ENCODE measurements at regions not wholly inside any gene's neighbourhood (a gene's known extent, or its start where the extent isn't known, plus 50 kb on each side); places are given as distances from the start of the nearest gene placed in this dataset.
"Not testable (repeated sequence)": the region's sequence is repeated elsewhere in the genome, so short reads cannot be mapped to it uniquely, and the experiment has no call there.

- DNase-seq (ENCODE audit: low read depth): no peak
Measured at GRCh38 chr12:83276904-83277303, 590.2 kb downstream of the TMTC2 start.

- DNase-seq (ENCODE audit: low read depth): no peak
Measured at GRCh38 chr12:83271201-83271600, 584.5 kb downstream of the TMTC2 start.

GRCh38 chr12:83265808-83266207 lies 579.1 kb downstream of the TMTC2 start:
- DNase-seq (ENCODE audit: low read depth): no peak

- no peak for DNase-seq (ENCODE audit: low read depth)
Measured at GRCh38 chr12:83261998-83262397, 575.3 kb downstream of the TMTC2 start.

- DNase-seq (ENCODE audit: low read depth): not testable (repeated sequence)
Measured at GRCh38 chr12:83260126-83260525, 573.4 kb downstream of the TMTC2 start.

GRCh38 chr12:83257726-83258125 lies 571.0 kb downstream of the TMTC2 start:
- DNase-seq (ENCODE audit: low read depth): no peak

- DNase-seq (ENCODE audit: low read depth): no peak
Measured at GRCh38 chr12:83256562-83256961, 569.9 kb downstream of the TMTC2 start.

GRCh38 chr12:83250866-83251265 lies 564.2 kb downstream of the TMTC2 start:
- DNase-seq (ENCODE audit: low read depth): no peak

GRCh38 chr12:83245156-83245555 lies 558.5 kb downstream of the TMTC2 start:
- DNase-seq (ENCODE audit: low read depth): no peak

- DNase-seq (ENCODE audit: low read depth): no peak
Measured at GRCh38 chr12:83244001-83244400, 557.3 kb downstream of the TMTC2 start.

- DNase-seq (ENCODE audit: low read depth): not testable (repeated sequence)
Measured at GRCh38 chr12:83233987-83234386, 547.3 kb downstream of the TMTC2 start.

GRCh38 chr12:83226960-83227359 lies 540.3 kb downstream of the TMTC2 start:
- DNase-seq (ENCODE audit: low read depth): not testable (repeated sequence)

- no peak for DNase-seq (ENCODE audit: low read depth)
Measured at GRCh38 chr12:83225806-83226205, 539.1 kb downstream of the TMTC2 start.

- no peak for DNase-seq (ENCODE audit: low read depth)
Measured at GRCh38 chr12:83224012-83224411, 537.3 kb downstream of the TMTC2 start.

- no peak for DNase-seq (ENCODE audit: low read depth)
Measured at GRCh38 chr12:83220774-83221173, 534.1 kb downstream of the TMTC2 start.

GRCh38 chr12:83216230-83216629 lies 529.5 kb downstream of the TMTC2 start:
- DNase-seq (ENCODE audit: low read depth): no peak

- DNase-seq (ENCODE audit: low read depth): no peak
Measured at GRCh38 chr12:83214185-83214584, 527.5 kb downstream of the TMTC2 start.

GRCh38 chr12:83210933-83211332 lies 524.2 kb downstream of the TMTC2 start:
- DNase-seq (ENCODE audit: low read depth): no peak

- no peak for DNase-seq (ENCODE audit: low read depth)
Measured at GRCh38 chr12:83199069-83199468, 512.4 kb downstream of the TMTC2 start.

- no peak for DNase-seq (ENCODE audit: low read depth)
Measured at GRCh38 chr12:83198291-83199015, 511.7 kb downstream of the TMTC2 start.

- DNase-seq (ENCODE audit: low read depth): no peak
Measured at GRCh38 chr12:83197483-83197914, 510.8 kb downstream of the TMTC2 start.

GRCh38 chr12:83196694-83197350 lies 510.1 kb downstream of the TMTC2 start:
- DNase-seq (ENCODE audit: low read depth): no peak

All from myocyte (in vitro differentiated cells).